Kidney (tissue), 13 donors: ENCODE measurements at regions not wholly inside any gene's neighbourhood (a gene's known extent, or its start where the extent isn't known, plus 50 kb on each side); places are given as distances from the start of the nearest gene placed in this dataset.

ENCODE experiments used
- DNase-seq, 5 donors: peaks; one replicate each; pipeline ENCODE4 v3.0.0-alpha.2; 2013 to 2020
- FAIRE-seq: peaks from 2 replicates; lab custom pipeline; 2012; peaks lifted over from hg19 to GRCh38; lab: Jason Lieb, UNC
- H3K27ac ChIP-seq, 2 donors: one replicate each; pipeline ENCODE4 v1.7.0; 2013; ENCODE audit warnings: low read depth in 2 of 2, low read length in 2 of 2, inconsistent platforms in 1 of 2
- H3K27me3 ChIP-seq: one replicate; pipeline ENCODE4 v1.7.1; 2013; ENCODE audit warnings: low read length, inconsistent platforms; ENCODE audit not compliant: control insufficient read depth, insufficient read depth
- H3K36me3 ChIP-seq, 3 donors: one replicate each; pipeline versions ENCODE4 v1.7.0 to v1.7.1; 2013; ENCODE audit warnings: low read length in 3 of 3, control low read depth in 1 of 3, inconsistent platforms in 1 of 3; ENCODE audit not compliant: insufficient read depth in 3 of 3, control insufficient read depth in 2 of 3
- H3K4me1 ChIP-seq, 3 donors: one replicate each; pipeline versions ENCODE4 v1.7.0 to v1.7.1; 2013; ENCODE audit warnings: low read length in 3 of 3, inconsistent platforms in 1 of 3, low read depth in 1 of 3; ENCODE audit not compliant: control insufficient read depth in 2 of 3, insufficient read depth in 2 of 3
- H3K4me3 ChIP-seq, 3 donors: one replicate each; pipeline versions ENCODE4 v1.7.0 to v1.8.1; 2013; ENCODE audit warnings: low read length in 3 of 3, control low read depth in 1 of 3, inconsistent platforms in 1 of 3
- H3K9ac ChIP-seq, 3 donors: one replicate each; pipeline versions ENCODE4 v1.7.0 to v1.7.1; 2013; ENCODE audit warnings: low read length in 3 of 3, control low read depth in 1 of 3, inconsistent platforms in 1 of 3
- H3K9me3 ChIP-seq, 3 donors: one replicate each; pipeline versions ENCODE4 v1.7.0 to v1.7.1; 2013; ENCODE audit warnings: low read length in 3 of 3, control low read depth in 1 of 3, inconsistent platforms in 1 of 3; ENCODE audit not compliant: control insufficient read depth in 2 of 3, insufficient read depth in 1 of 3
- intact Hi-C: fragments of 100-400 bp; cut with DNase I; formaldehyde crosslinking; loops from one replicate; pipeline ENCODE4 v1.11.1; 2022
- TF ChIP-seq, protein P1 (sequence below): IDR thresholded peaks from 3 replicates; pipeline ENCODE4 v1.5.1; 2012; ENCODE audit warnings: mild to moderate bottlenecking, moderate library complexity, borderline replicate concordance; ENCODE audit not compliant: insufficient read depth; ENCODE audit errors: extremely low read depth
- donor health status: control.
- donor health status: control.
- donor health status: control.
- donor health status: control.
- donor health status: control.
- donor health status: DM: yes; HTN: yes; CAD: no.
- donor health status: Normal renal cell carcinoma (clear cell type).

DNA sequence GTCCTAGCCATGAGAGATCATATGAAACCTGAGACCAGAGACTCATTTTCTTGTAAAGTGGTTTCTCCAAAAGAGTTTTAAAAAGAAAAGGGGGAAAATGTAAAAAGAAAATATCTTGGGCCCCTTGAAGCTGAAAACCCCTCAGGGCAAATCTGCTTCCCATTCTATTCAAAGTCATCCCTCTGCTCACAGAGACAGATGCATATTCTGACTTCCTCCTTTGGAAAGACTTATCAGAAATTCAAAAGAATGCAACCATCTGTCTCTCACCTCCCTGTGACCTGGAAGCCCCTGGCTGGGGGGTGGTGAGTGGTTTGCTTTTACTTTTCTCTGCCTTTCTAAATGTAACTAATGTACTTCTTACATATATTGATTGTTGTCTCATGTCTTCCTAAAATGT is 1154.8 kb downstream of the NSUN3 start:
- no peaks in the 10 kb centered on the region for H3K36me3 ChIP-seq
- H3K9me3 ChIP-seq: peaks cover 0 to 11% (median 0%) of the 10 kb centered on the region in 3 donors
- FAIRE-seq (no peak), DNase-seq (no peak)
- intact Hi-C loops: no loop called here
- H3K4me3 ChIP-seq: no peak overlapping the region
- TF ChIP-seq, protein P1, sequence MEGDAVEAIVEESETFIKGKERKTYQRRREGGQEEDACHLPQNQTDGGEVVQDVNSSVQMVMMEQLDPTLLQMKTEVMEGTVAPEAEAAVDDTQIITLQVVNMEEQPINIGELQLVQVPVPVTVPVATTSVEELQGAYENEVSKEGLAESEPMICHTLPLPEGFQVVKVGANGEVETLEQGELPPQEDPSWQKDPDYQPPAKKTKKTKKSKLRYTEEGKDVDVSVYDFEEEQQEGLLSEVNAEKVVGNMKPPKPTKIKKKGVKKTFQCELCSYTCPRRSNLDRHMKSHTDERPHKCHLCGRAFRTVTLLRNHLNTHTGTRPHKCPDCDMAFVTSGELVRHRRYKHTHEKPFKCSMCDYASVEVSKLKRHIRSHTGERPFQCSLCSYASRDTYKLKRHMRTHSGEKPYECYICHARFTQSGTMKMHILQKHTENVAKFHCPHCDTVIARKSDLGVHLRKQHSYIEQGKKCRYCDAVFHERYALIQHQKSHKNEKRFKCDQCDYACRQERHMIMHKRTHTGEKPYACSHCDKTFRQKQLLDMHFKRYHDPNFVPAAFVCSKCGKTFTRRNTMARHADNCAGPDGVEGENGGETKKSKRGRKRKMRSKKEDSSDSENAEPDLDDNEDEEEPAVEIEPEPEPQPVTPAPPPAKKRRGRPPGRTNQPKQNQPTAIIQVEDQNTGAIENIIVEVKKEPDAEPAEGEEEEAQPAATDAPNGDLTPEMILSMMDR: no peak
- H3K27me3 ChIP-seq: no peaks in the 10 kb centered on the region
- no peak overlapping the region for H3K9ac ChIP-seq
- H3K27ac ChIP-seq: no peak overlapping the region
- H3K4me1 ChIP-seq: no peaks in the 10 kb centered on the region

DNA sequence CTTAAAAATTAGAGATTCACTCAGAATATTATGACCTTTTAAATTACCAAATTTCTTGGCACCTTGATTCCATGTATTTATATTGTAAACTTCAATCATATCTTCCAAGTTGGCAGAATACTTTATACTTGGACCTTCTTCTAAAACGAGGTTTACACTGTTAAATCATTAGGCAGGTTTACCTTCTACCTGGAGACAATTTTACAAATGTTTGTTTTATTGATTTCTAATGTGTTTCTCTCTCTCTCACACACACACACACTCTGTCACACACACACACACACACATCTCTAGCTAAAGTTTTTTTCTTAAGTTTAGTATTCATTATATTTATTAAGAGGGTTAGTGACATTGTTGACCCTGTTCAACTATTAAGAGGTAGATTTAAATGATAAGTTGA is 1155.6 kb downstream of the NSUN3 start:
- DNase-seq (no peak), FAIRE-seq (no peak)
- H3K9me3 ChIP-seq: peaks cover 0 to 11% (median 0%) of the 10 kb centered on the region in 3 donors
- no peaks in the 10 kb centered on the region for H3K4me1 ChIP-seq
- no peaks in the 10 kb centered on the region for H3K27me3 ChIP-seq
- no peak overlapping the region for H3K9ac ChIP-seq
- no peak overlapping the region for H3K27ac ChIP-seq
- intact Hi-C loops: no loop called here
- H3K4me3 ChIP-seq: no peak overlapping the region
- H3K36me3 ChIP-seq: no peaks in the 10 kb centered on the region
- TF ChIP-seq, protein P1: no peak

DNA sequence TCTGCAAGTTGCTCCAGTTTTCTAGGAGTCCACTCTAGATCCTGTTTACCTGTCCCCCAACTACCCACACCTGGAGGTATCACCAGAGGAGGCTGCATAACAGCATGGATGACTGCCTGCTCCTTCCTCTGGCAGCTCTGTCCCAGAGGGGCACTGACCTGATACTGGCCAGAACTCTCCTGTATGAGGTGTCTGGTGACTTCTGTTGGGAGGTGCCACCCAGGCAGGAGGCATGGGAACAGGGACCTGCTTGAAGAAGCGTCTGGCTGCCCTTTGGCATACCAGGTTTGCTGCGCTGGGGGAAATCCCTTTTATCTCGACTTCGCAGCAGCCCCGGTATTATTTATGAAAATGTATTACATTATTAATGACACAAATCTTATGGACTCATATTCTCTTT is 1163.6 kb downstream of the NSUN3 start:
- DNase-seq (no peak), FAIRE-seq (no peak)
- Histone ChIP-seq H3K4me3 (no peak overlapping the region), H3K9me3 (peaks cover 0 to 4% (median 0%) of the 10 kb centered on the region in 3 donors), H3K9ac (no peak overlapping the region), H3K4me1 (no peaks in the 10 kb centered on the region), H3K27ac (no peak overlapping the region), H3K27me3 (no peaks in the 10 kb centered on the region), H3K36me3 (no peaks in the 10 kb centered on the region)
- intact Hi-C loops: no loop called here
- TF ChIP-seq, protein P1: no peak

DNA sequence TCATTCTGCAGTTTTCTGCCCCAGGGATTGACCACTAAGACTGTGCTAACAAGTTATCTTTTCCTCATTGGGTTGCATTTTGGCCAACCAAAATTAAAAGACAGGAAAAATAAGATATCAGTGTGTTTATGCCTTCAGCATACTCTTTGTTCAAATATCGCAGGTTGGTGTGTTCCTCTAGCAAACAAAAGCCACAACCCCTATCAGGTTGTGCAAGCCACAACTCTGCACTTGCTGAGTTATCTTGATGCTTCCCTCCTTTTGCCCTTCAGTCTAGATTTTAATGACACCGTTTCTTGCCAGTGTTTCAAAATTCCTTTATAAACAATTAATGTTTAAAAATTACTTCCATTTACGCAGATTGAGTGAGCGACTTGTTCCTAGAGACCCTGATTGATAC is 1164.2 kb downstream of the NSUN3 start:
- intact Hi-C loops: no loop called here
- H3K36me3 ChIP-seq: no peaks in the 10 kb centered on the region
- H3K4me1 ChIP-seq: no peaks in the 10 kb centered on the region
- DNase-seq: no peak
- no peak overlapping the region for H3K27ac ChIP-seq
- H3K27me3 ChIP-seq: no peaks in the 10 kb centered on the region
- peaks cover 0 to 3% (median 0%) of the 10 kb centered on the region in 3 donors for H3K9me3 ChIP-seq
- TF ChIP-seq, protein P1: no peak
- H3K9ac ChIP-seq: no peak overlapping the region
- no peak for FAIRE-seq
- no peak overlapping the region for H3K4me3 ChIP-seq
